Posterior cingulate gyrus (tissue), 11 donors: ENCODE measurements at regions not wholly inside any gene's neighbourhood (a gene's known extent, or its start where the extent isn't known, plus 50 kb on each side); places are given as distances from the start of the nearest gene placed in this dataset.

ENCODE experiments used
- DNase-seq, 10 donors: peaks; one replicate each; pipeline versions ENCODE4 v3.0.0 to v3.0.0-alpha.2; 2020 to 2021; ENCODE audit warnings: mixed read lengths in 3 of 10
- intact Hi-C: fragments of 100-400 bp; cut with DNase I; formaldehyde crosslinking; loops from one replicate; pipeline ENCODE4 v1.15.1; 2023

DNA sequence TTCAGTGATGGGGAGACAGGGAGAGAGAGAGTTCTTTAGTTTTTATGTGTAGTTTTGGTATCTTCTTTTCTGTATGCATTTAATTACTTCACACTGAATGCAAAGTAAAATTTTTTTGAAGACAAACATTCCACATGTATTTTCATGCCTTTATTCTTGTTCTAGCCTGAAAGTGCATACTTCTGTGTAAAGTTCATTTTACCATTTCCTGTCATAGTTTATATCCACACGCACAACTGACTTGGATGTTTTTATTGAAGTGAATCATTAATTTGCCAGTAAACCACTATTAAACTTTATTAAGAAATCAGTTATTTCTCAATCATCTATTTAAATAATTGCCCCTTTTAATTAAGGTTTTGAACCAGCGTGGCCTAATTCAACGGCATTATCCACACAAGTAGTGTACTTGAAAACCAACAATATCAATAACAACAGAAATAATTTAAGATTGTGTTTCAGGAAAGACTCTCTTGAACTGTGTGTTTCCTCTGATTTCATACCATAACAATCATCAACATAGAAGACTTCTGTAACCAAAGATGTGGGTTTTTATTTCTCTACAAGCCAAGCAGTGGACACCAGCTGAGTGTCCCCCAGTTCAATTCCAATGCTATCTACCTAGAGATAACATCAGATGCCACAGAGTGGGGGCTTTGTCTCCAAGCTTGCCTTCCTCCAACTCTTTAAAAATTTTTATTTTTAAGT lies 512.7 kb upstream of the JAG1 start:
- intact Hi-C loops = no loop called here
- no peak for DNase-seq

DNA sequence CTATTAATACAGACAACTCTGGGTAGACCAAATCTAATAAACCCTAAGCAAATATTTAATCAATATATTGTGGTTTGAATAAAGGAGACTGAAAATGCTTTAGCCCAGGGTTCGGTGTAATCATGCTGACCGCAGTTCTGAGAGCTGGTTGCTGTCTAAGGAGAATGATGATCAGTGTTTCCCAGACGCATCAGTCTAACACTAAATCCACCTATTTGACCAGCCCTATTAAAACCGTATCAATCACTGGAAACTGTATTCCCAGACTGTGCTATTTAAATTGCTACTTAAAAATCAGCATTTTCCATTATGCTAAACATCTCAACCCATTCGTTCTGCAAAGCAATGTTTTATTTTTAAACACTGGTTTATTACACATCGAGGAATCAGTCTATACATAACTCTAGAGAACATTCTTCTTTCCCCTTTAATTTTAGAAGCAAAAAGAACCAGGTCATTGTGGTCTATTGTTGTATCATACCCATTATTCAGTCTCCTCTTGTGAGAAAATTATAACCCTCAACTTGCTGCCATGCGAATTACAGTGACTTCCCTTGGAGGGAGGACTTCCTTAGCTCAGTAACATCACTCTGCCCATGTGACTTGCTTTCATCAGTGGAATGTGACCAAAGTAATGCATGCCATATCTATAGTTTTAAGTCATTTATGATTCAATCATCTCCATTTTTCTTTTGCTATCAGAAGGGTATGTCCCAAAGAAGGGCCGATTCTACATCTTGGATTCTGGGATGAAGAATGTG lies 515.2 kb upstream of the JAG1 start:
- DNase-seq = no peak
- intact Hi-C loops = no loop called here

DNA sequence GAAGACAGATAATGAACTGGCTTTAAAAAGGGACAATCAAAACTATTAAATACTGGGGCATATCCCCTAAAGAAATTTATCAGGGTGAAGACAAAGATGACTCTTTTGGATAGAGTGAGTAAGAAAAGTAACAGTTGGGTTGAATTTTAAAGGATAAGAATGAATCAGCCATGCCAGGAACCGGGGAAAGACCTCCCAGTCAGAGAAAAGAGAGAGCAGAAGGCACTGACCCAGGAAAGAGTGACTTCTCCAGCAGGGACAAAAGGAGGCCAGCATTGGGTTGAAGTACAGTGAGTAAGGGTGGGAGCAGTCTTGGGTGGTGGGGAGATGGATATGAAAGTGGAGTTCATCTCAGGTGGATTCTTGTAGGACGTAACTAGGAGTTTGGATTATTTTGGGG lies 516.9 kb upstream of the JAG1 start:
- DNase-seq = no peak
- intact Hi-C loops = no loop called here

DNA sequence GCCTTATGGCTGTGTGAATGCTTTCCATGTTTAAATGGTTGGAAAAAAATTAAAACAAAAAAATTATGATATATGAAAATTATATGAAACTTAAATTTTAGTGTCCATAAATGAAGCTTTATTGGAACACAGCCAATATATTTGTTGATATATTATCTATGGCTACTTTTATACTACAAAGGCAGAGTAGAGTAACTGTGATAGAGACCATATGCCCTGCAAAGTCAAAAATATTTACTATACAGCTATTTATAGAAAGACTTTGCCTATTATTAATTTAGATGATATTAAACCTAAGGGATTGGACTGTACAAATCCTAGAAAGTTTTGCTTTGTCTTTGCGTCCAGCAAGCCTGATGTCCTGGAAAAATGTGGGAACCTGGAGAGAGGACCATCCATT lies 518.3 kb upstream of the JAG1 start:
- no peak for DNase-seq
- intact Hi-C loops = no loop called here

DNA sequence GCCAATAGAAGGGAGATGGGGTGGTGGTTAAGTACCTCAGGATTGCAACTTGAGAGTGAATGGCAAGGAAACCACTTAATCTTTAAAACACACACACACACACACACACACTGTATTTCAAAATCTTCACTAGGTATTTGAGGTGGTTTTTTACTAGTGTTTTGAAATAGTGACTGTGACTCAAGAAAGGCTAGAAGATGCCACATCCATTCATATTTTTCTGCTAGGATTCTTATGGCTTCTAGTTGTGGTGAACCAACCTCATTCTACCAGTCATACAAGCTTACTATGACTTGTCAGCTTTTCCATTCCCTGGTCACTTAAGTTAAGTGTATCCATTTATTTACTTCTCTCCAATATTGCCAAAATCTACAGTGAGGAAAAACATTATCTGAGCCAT lies 519.4 kb upstream of the JAG1 start:
- intact Hi-C loops = no loop called here
- no peak for DNase-seq

DNA sequence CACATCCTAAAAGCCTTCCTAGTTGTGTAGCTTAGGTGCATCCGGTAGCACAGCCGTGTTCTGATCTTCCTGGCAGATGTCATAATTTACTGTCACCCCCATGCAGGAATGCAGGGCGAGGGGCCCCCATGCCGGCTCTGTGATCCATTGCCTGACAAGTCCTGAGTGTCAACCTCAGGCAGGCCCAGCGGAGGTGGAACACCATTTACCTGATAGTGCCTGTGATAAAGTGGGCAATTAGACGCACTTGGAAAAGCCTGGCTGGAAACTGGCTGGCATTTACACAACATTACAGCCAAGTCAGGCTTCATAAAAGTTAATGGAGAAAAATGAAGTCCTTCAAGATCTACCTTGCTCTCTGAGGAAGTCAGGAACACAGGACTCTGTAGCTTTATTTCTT lies 521.4 kb upstream of the JAG1 start:
- DNase-seq = peak in 1 of 10 donors; percentile 53
- intact Hi-C loops = no loop called here

DNA sequence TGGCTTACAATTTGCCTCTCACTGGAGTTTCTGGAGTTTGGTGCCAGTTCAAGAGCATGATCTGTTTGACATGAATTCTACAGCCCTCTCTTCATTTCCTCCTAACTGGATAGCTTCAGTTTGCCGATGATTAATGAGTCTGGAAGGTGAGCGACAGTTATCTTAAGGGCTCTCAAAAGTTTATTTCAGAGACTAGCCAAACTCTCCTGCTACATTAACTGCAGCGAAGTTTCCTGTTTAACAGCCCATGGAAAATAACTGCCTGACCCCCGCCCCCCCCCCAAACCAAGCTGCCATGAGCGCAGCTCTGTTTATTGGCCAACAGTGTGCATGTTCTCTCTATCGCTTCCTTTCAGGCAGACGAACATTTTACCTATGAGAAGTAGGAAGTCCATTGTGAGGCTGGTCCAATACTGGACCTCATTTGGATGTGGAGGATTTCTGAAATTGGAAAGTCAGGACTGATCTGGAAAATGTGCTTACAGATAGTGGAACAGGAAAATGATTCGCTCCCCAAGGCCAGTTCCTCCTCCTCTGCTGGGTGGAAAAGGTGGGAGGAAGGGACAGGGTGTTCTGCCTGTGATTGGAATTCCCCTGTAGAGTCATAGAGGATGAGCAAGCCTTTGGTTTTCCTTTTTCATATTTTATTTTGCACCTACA lies 522.2 kb upstream of the JAG1 start:
- DNase-seq = no peak
- intact Hi-C loops = no loop called here

DNA sequence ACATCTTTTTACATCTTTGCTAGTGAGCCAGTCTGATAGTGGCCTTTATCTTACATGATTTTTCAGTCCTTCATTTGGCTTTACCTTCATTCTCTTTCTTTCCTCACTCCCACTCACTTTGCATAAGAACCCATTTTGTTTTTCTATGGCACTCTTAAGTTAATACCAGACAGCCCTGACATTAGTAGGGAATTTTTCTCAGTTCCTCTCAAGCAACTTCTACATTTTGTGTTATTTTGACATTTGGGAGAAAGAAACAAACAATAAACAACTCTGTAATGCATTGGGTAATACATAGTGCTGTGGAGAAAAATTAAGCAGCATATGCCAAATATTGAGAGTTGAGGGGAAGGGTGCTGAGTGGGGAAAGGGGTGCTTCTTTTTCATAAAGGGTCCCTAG lies 524.1 kb upstream of the JAG1 start:
- DNase-seq = no peak
- intact Hi-C loops = no loop called here

DNA sequence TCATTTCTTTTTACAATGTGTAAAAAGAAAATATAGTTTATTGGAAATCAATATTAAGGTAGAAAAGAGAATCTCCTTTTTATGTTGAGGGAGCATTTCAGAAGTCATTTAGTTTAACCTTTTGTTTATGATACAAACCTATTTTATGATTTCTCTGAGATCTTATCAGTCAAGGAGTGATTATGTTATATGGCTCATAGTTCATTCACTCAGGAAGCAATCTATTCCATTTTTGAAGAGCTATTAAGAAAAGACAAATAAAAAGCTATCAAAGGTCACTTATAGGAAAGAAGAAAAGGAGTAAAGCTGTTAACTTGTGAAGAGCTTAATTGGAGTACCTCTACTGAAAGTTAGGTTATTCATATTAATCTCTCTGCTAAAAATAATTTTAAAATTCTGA lies 526.6 kb upstream of the JAG1 start:
- no peak for DNase-seq
- intact Hi-C loops = no loop called here

DNA sequence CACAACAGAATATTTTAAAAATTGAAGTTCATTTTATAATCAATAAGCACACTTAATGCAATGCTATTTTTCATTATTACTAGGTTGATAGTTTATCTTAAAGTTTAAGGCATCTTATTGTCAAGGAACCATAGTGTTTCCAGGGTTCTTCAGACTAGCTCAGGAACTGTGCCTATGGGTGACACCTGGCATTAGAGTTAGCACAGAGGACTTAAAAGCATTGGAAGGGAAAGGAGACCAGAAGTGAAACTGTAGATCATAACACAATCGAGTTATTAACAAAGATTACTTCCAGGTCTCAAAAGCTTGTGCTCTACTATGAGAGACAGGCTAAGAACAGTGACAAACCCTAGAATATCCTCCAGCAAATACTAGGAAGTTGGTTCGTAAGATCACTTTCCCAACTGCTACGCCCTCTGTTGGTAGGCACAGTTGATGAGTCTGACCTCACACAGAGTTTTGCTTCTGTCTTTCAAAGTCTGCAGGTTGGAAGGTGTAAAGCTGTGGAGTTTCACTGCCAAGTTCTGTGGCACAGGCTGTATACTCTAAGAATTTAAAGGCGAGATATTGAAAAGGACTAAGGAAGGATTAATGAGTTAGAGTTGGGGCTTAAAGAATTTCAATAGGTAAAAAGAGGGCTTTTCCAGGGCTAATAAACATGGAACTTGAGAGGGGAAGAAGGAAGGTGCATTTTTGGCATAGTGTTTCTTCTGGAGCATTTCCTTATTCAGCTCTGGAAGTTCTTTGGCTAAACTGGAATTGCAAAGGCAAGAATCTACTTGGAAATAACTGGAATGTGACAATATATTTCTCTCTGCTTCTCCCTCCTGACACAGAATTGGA lies 531.3 kb upstream of the JAG1 start:
- peak in 4 of 10 donors; percentile 13 to 40 (median 28) for DNase-seq
- intact Hi-C loops = no loop called here

DNA sequence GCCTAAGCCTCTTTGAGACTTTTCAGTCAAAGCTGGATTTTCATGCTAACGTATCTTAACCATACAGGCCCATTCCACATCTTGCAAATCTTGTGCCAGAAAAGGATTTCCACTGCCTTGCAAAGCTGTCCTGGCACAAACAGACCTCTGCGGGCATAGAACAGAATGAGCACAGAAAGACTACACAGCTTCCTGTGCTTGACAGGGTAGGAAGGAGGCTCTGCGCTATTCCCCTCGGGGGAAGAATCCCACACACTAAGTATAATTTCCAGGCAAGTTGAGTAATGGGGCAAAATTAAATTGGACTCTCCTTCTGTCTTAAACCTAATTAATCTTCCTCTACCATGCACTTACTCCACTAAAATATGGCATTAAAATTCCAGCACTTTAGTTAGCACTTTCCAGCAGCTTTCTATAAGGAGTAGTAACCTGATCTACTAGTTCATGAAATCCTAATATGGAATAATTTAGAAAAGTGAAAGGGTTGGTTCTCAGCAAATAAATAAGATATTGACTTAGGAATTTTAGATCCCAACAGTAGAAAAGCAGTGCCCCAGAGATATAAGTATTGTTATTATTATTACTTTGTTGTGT lies 532.1 kb upstream of the JAG1 start:
- peak in 1 of 10 donors; percentile 32 for DNase-seq
- intact Hi-C loops = no loop called here

DNA sequence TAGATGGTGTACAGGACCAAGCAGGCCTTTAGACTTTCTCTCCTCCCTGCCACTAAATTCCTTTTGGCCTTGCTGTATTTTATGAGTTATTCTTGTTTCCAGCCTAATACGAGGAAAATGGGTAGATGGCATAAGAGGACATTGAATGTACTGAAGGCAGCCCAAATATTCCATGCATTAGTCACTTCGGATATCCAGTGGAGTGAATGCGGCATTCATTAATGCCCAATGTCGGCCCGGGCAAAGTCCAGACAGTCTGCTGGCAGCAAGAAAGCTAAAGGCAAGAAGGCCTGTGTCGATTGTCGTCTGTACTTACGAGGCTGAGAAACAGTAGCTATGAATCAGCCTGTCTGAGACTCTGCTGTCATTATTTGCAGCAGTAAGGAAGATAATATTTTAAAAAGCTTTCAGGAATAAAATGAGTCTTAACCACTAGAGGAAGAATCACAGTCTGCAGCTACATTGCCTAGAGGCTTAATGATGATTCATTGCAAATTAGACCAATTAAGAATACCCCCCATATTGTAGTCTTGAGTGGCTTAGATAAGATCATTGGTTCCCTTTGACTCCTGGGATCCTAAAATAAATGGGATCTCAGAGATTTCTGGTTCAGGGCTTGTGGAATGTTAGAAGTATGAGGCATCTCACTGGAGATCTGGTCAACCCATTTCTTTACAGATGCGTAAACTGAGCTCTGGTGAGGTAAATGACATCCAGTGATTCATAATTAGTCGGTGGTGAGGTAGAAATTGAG lies 534.1 kb upstream of the JAG1 start:
- DNase-seq = peak in 1 of 10 donors; percentile 49
- intact Hi-C loops = no loop called here

DNA sequence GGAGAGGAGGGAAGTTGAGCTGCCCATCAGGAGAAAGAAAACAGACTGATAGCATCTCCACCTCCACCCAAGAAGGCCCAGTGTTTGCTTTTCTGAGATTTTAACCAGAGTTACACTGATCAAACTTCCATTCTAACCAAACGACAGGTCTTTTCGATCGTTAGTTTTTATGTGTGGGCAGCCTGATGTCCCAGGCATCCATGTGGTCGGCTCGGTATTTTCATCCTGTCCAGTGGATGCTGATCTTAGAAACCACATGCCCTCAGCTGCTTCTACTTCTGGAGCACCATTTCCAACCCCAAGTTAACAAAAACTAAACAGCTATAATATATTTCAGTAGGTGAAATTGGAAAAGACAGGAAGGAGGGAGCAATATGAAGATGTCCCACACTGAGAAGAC lies 536.8 kb upstream of the JAG1 start:
- no peak for DNase-seq
- intact Hi-C loops = no loop called here

DNA sequence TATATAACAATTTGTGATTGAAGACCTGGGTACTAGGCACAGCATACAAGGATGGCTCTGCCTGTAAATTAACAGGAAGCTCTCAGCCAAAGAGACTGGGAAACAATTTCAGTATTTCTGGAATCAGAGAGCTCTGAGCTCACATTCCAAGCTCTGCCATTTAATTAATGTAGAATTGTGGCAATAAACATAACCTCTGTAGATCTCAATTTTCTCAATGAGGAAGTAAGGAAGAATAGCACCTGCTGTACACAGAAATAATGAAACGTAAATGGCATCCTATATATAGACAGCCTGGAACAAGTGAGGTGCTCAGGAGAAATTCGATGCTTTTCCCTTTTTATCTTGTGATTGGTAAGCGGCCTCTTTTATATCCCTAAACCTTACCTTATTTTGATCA lies 538.5 kb upstream of the JAG1 start:
- DNase-seq = no peak

DNA sequence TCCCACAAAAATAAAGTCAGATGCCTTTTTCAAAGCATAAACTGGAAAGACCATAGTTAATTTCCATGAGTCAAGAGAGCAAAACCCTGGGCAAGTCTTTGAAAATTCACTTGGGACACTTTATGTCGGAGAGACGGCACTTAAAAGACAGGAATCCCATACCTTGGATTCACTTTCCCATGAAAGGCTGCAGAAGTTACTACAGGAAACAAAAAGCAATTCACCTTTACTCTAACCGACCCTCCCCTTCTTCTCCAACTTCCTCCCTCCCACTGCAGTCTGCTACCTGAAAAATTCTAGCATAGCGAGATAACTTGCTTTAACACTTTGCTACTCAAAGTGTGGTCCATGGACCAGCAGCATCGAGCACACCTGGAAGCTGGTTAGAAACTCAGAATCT lies 539.1 kb upstream of the JAG1 start:
- intact Hi-C loops = no loop called here
- DNase-seq = no peak

More for the DNA sequence above, 538.5 kb upstream of the JAG1 start:
- intact Hi-C loops = no loop called here

DNA sequence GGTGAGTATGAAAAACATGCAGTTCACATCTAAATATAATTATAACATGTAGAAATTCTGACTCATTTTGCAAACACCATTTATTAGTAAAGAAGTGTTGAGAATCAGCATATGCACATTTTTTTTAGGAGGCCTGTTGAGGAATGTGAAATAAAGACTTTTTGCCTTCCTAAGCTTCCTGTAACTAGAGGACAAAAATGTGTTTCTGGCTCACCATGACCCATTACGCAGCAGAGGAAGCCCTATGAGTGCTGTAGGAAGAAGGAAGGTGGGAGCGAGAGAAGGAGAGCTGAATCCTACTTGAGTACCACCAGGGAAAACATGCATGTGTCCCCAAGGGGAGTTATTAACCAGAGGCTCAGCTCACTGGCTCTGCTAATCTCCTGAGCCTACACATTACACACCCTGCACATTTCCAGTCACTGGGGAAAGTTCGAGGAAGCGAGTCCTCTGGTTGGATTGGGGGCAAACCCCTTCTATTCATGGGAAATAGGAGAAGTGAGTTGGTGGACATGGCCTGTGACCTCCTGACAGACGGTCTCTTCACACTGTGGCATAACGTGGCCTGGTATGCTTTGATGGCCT lies 540.5 kb upstream of the JAG1 start:
- intact Hi-C loops = no loop called here
- DNase-seq = no peak

DNA sequence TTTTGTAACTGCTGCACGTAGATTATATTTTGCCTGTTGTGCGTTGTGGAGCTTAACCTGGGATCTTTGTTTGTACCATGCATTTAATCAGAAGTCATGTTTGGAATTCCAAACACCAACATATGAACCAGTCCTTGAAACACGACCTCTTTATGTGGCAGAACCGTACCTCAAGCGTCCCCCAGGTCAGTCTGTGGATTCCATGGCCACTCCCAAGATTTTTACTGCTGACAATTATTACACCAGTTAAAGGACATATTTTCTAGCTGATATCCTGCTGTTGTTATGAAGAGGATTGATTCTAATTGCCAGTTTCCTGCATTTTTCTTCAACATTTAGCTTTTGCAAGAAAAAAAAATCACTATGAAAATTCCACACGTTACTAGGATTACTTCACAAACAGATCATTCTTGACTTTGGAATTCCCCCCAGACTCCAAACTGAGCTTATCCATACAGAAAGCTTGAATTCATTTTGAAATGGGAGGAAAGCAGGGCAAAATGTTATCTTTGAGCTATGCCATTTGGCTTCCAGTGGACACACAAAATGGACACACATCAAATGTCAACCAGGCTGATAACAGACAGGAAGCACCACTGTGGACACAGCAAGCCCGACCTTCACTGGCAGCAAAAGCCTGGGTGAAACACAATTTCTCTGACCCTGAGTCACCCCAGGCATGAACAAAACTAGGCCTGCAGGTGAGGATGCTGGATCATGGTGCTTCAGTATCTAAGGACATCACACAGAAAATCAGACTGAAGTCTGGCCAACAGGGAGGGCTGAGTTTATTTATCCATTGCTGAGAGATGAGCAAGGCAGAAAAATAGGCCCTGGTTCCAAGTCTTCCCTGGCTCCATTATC lies 542.9 kb upstream of the JAG1 start:
- no peak for DNase-seq
- intact Hi-C loops = no loop called here
